ENCODE measurements at regions not wholly inside any gene's neighbourhood (a gene's known extent, or its start where the extent isn't known, plus 50 kb on each side); places are given as distances from the start of the nearest gene placed in this dataset.
A peak's percentile ranks its signal among the peaks of the same experiment; 100 is the strongest.

DNA sequence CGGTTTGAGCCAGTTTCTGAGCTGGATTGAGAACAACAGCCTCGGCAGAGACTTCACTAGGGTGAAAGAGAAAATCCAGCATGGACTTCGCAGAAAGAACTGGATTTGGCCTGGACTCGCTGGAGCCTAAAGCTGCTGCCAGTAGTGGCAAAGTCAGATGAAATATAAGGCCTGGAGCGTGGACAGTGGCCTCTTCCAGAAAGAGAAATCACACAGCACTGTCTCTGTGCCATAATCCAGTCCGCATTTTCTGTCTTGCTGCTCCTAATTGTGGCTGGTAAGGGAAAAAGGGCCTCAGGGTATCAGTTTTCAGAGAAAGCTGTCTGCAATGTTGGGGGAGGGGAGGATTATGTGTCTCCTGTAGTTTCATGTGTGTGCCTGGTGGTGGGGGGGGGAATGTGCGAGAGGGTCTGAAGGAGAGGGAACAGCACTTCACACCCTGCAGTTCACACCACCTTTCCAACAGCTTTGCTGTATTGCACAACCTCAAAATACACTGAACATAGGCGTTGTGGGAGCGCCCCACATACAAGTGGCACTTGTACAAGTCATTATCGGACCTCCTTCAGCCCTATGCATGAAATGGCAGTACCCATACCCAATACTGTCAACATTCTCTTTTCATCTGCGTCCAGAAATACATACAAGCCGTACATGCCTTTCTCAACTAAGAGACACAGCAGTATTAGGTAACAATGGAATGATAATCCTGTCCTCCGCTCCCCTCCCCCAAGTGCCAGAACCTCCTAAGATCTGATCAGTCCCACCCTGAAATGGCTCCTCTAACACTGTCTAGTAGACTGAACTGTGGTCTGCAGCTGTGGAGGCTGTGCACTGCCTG, 107.5 kb upstream of the ATF7IP start:
- DNase-seq, result peak; percentile 84

DNA sequence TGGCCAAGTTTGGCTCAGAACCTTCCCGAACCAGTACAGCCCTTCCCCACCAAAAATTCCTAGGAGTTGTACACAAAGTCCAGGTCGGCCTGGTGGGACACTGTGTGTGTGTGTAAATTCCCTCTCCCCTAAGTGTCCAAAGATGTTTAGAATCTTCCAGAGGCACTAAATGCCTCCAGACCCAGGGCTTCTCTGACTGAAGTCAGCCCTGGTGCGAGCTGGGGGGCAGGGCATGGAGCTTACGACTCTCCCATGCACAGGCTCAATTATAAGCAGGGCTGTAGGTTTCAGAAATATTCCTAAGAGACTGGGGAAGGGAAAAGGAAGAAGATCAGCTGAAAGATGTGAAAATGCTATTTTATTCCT, 106.9 kb upstream of the ATF7IP start:
- no peak for DNase-seq

DNA sequence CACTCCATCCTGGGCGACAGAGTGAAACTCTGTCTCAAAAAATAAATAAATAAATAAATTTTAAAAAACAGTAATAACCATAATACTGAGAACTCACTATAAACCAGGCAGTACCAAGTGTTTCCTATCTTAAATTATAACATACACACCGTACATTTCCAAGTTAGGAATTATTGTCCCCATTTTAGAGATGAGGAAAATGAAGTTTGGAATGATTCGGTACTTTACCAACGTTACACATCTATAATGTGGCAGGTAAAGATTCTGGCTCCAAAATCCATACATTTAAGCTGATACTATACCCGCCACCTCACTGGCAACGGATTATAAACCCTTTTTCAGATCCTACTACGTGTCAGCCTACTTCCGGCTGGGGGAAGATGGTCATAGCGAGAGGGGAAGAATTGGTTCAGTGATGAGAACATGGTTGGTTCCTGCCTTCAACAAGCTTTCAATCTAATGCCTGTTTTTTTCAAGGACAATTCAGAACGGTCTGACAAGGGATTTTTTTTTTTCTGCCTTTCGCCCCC, 105.9 kb upstream of the ATF7IP start:
- DNase-seq, result no peak

DNA sequence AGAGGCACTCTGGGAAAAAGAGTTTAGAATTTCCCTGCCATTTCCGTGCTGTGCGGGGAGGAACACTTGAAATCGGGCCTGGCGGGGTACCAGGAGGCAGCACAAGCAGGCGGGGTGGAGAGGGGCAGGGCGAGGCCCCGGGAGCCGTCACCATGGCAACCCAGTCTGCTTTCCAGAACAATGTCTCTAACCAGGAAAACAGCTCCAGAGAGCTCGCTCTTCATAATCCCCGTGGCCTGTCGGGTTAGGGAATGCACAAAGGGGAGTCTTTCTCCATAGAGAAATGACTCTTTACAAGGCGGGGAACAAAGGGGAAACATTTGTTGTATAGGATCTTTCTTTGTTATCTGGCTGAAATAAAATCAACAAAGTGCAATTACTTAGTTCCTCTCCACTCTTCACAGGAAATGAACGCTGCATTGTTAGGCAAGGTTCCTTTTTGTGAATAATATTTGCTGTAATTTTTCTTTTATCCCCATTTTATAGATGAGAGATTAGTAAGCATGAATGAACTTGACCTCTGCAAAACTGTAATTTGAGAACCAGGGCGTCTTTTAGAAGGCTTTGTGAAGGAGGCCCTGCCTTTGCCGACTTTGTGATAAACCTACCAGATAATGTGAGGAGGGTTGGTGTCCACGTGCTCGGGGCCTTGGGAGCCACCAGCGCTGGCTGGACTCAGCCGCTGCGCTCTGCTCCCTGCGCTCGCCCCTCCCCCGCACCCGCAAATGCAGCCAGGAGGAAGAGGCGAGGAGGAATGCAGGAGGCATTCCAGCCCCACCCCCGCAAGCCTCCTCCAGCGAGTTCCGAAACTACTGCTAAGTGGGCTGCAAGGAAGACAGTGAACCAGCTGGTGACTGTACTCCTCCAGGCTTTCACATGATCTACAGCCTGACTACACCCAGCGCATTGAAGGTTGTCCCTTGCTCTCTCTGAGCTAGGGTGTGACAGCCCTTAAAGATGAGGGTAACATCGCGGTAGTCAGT, 105.2 kb upstream of the ATF7IP start:
- no peak for DNase-seq

DNA sequence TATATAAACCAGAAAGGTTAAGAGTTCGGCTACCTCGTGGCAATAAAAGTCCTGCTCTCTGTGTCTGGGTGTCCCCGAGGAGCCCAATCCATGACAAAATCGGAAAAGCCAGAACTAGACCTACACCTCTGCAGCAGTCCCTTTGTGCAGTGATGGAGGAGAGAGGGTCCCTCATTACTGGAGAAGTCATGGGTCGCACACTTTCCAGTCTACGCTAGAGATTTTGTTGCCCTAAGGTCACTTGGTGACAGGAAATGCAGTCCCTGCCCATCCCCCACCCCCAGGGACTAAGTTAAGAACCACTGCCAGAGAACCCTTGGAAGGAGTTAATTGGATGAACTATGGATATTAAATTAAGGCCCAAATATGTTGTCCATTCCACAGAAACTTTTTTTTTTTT, 104.4 kb upstream of the ATF7IP start:
- DNase-seq, result no peak

DNA sequence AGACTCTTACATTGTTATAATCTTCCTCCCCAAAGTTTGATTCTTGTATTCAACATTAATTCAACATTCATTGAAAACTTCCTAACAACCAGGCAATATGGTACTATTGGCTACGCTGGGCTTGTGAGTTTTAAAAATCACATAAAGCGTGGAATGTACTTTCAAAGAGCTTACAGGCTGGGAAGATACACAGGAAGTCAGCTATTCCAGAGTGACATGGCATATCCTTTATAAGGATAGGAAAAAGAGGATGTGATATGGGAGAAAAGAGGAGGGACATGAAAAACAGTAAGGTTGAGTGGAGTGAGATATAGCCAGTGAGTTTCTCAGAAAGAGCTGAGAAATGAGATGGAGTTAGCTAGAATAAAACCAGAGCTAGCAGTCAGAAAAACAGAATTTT, 103.6 kb upstream of the ATF7IP start:
- no peak for DNase-seq

DNA sequence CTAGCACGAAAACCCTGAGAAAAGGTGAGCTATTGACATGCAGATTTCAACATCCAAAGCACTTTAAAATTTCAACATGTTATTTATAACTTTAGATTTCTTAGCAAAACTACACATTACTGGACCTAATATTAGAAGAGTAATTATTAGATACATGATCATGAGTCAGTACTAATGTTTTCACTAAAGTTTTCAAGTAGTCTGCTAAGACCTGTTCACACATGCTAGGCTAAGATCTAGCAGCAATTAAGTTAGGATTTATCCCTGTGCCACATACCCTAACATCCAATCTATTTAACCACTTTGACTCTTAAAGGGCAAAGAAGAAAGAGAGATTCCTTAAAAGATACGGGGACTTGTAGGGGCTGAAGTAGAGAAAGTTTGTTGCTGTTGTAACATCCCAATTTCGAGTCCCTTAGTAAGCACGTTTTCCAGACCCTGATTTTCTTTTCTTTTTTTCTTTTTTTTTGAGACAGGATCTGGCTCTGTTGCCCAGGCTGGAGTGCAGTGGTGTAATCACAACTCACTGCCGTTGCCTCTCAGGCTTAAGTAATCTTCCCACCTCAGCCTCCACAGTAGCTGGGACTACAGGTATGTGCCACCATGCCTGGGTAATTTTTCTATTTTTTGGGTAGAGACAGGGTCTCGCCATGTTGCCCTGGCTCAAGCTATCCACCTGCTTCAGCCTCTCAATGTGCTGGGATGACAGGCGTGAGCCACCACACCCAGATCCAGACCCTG, 102.5 kb upstream of the ATF7IP start:
- no peak for DNase-seq

DNA sequence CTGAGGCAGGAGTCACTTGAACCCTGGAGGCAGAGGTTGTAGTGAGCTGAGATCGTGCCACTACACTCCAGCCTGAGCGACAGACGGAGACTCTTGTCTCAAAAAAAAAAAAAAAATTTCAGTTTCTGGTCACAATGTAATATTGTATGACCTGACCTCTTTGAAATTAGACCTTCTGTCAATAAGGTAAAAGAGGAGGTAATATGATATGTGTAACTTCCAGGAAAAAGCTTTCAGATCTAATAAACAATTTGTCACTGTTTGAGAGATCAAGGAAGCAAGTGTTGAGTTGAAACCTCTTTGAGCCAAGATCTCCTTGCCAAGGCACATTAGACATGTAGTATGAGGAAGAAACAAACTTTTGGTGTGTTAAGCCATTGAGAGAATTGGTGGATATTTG, 101.7 kb upstream of the ATF7IP start:
- DNase-seq, result no peak

DNA sequence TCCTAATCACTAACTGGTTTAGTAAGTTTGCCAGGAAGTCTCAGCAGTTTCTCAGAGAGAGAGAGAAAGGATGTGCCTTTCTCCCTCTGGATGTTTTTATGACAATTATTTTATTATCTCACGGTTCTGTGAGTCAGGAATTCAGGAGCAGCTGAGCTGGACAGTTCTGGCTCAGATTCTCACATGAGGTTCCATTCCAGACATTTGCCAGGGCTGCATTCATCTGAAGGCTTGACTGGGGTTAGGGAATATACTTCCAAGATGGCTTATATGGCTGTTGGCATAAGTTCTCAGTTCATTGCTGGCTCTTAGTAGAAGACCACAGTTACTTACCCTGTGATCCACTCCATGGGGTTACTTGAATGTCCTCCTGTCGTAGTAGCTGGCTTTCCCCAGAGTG, 101.2 kb upstream of the ATF7IP start:
- no peak for DNase-seq

DNA sequence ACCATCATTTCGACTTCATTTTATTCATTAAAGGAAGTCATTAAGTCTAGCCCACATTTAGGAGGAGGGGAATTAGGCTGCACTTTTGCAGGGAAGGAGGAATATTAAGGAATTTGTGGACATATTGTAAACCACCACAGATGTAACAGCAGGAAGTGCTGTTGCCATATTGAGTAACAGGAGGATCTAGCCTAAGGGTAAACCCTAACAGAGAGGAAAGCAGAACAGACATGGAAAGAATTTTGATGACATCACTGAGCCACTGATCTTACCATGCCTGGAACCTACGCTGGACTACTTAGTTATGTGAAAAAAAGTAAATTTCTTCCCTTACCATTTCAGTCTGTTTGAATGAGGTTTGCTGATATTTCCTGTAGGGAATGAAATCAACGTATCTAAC, 100.7 kb upstream of the ATF7IP start:
- DNase-seq, result no peak

DNA sequence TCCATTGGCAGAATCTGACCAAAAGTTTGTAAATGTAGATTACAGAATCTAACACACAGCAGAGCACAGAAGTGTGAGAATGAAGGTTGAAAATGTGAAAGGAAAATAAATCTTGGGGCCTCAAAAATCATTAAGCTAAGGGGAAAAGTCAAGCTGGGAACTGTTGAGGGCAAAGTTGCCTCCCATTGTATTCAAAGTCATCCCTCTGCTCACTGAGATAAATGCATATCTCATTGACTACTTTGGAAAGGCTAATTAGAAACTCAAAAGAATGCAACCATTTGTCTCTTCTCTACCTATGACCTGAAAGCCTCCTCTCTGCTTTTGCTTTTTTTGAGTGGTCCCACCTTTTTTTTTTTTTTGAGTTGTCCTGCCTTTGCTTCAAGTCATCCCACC, 97.4 kb upstream of the ATF7IP start:
- DNase-seq, result no peak

DNA sequence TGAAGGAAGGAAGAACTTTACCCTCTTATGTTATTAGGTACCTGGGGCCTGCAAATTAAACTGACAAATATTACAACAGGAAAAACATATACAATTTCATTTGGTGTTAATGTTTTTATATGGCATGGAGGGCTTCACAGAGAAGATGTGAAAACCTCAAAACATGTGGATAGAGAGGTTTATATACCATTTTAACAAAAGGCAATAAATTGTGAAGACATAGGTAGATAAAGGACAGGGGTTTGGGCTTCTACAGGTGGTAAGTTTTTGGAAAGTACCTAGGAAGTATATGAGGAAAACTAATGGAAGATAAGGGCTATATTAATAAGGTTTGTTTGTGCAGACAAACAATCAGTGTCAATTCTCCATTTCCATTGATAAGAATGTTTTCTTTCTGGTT, 95.1 kb upstream of the ATF7IP start:
- DNase-seq, result no peak

DNA sequence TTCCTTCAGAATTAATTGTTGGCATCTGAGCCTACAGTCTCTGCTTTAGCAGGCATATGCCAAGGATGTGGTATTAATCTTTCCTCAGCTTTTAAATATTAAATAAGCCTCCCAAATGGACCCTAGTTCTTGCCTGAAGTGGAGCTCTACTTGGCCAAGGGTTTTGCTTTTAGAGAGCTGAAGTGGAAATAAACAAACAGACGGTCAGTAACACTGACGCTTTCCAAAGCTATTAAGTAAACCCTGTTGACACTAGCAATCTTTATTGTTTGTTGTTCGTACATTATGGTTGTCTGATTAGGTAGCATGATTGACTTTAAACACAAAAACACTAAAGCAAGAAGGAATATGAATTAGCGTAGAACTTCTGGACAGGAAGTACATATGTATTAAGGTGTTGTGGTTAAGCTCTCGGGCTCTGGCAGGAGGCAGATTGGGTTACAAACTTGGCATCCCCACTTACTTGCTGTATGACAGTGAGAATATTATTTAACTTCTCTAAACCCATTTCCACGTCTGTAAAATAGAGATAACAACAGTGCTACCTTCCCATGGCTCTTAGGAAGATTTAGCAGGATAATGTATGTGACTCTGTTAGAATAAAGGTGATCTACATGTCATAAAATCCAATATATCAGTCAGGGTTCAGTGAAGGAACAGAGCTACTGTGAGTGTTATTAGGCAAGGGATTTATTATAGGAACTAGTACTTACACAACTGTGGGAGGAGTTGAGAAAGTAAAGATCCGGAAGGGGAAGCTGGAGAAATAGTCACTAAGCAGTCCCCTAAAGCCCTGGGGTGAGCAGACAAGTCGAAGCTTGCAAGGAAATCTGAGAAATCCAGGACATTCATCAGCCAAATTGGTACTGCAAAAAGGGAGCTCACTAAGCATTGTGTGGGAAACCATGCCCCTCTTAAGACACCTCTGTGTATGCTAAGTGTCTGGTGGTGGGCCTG, 92.2 kb upstream of the ATF7IP start:
- DNase-seq, result no peak

DNA sequence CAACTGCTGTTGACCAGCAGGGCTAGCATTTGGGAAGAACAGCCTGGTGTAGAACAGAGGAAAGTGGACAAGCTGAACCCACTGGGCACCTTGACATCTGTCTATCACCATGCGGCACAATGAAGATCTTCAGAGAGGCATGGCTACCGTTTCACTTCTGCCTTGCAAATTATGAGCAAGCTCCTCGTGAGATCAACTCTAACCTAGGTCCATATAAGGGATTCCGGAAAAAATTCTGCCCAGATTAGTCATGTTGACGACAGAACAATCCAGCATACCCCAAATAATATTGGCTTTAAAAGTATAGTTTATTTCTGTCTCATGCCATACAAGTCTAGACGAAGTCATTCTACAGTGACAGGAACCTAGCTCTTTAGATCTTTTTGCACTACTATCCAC, 91.6 kb upstream of the ATF7IP start:
- DNase-seq, result no peak

DNA sequence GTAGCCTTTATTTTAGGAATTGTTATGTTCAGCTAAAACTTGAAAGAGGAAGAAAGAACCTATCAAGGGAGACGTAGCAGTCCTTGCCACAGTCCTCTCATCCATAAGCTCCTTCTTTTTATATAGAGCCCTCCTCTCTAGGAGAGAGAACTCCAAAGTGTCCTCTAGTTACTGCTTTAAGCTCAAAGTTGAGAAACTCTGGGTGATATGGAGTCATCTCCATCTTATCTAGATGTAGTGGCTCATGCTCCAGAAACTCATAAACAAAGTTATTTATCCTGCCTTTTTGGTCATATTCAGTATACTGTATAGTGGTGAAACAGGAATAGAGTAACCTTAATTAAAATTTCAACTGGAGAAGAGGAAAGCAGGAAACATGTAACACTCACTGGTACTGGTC, 90.4 kb upstream of the ATF7IP start:
- no peak for DNase-seq

DNA sequence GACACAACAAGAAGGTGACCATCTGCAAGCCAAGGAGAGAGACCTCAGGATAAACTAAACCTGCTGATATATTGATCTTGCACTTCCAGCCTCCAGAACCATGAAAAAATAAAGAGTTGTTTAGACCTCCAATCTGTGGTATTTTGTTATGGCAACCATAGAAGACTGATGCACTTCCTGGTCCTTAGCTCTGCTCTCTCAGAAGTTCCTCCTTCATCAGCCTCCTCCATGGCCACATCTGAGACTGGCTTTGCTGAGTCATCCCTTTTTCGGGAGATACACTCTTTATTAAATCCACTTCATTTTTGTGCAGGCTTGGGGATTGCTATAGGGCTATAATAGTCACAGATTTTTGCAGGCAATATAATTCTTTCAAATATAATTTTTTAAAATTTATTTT, 89.6 kb upstream of the ATF7IP start:
- DNase-seq, result no peak

DNA sequence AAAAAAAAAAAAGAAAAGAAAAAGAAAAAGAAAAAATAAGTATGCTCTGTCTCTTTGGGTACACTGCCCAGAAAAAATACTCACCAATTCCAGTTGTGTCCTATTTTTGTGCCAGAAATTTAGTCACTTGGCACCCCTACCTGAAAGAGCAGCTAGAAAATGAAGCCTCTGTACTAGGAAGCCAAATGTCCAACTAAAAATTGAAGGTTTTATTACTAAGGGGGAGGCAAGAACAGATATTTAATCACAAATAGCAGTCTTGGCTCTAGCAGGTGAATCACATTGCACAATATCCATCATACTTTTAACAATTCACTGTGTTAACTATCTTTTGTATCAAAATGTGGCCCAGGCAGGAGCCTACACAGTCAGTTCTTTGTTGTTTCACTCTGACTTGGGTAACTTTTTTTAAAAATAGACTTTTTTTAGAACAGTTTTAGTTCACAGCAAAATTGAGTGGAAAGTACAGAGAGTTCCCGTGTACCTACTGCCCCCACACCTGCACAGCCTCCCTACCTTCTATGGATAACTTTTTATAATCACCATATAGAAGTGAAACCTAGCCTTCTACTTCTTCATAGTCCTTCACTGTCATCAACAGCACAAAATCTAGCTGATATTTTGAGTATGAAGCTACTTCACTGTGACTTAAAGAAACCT, 87.1 kb upstream of the ATF7IP start:
- DNase-seq, result no peak

DNA sequence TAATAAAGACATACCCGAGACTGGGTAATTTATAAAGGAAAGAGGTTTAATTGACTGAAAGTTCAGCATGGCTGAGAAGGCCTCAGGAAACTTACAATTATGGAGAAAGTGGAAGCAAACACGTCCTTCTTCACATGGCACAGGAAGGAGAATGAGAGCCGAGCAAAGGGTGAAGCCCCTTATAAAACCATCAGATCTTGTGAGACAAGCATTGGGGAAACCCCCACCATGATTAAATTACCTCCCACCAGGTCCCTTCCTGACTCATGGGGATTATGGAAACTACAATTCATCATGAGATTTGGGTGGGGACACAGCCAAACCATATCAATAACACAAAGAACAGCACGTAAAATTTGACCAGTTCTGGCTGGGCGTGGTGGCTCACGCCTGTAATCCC, 85.6 kb upstream of the ATF7IP start:
- no peak for DNase-seq

DNA sequence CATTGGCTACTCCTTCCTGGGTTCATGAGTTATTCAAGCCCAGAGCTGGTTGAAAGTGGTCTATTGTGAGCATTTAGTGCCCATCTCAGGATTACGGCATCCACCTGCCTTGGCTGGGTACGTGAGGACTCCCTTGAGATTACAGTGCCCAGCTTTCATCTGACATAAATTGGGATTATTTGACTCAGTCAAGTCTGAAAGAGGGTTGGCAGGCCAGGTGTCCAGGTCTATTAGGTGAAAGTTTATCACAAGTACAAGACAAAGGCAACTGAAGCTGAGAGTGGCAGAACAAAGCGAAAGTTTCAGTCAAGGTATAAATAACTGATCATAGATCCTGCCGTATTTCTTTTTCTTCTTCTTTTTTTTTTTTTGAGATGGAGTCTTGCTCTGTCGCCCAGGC, 84.6 kb upstream of the ATF7IP start:
- DNase-seq, result no peak

DNA sequence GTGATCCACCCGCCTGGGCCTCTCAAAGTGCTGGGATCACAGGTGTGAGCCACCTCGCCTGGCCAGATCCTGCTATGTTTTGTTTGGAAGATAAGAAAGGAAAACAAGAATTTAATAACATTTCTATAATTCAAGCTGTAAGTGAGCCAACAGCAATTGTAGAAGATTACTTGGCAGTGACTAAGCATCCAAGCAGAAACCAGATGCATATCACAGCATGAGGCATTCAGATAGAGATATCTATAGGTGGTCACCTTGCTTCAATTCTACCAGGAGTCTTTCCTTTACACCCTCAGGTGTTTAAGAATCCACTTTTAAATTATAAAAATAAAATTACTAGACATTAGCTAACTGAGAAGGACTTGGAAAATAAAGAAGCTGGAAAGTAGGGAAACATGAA, 83.9 kb upstream of the ATF7IP start:
- no peak for DNase-seq

DNA sequence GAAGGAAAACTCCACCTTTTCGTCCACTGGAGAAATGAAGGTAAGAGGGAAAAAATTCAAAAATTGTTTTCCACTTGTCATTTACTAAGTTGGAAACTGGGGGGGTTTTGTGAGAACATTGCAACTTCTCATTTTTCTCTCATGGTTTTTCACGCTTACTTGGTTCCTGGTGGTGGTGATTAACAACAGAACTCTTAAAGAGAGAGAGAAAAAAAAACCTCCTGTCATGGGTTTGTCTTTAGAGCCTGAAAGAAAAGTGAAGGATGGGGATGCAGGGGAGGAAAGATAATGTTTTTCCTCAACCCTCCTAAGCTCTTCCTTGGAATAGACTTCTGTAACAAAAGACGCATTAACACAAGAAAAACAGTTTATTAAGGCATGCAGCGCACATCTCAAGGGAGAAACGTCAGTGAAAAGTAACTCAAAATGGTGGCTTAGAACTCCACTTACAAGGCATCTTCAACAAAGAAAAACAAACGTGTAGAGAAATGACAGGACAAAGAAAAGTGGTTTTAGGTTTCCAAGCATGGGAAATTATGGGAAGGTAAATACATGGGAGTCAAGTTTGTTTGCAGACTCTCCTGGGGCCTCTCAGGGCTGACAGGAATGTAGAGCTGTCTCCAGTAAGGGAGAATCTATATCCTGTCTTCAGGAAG, 81.9 kb upstream of the ATF7IP start:
- no peak for DNase-seq

All from activated CD4-positive, alpha-beta T cell treated with anti-CD3 and anti-CD28 coated beads, Interleukin-2, amount 50 U/mL, for 16 hours (primary cell).